ENCODE measurements at regions not wholly inside any gene's neighbourhood (a gene's known extent, or its start where the extent isn't known, plus 50 kb on each side); places are given as distances from the start of the nearest gene placed in this dataset.

DNA sequence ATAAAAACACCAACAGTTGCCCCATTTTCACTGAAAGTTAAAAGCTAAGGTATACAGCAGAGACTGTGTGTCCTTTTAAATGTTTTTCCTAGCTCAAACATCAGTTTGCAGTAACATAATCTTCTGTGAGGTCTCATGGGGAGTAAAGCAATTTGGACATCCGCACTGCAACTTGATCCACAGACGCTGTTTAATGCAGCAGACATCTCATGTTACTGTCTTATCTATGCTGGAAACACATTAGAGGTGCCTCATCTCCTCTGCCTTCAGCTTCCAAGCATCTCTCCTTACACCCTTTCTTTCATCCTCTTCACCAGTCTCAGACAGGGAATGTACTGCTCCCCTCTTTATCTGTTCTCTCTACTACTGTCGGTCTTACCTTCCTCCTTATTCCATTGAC, 53.7 kb upstream of the ATP11B start:
- DNase-seq (ENCODE audit: low read depth in 2 of 3, low spot score in 2 of 3), result no peak

DNA sequence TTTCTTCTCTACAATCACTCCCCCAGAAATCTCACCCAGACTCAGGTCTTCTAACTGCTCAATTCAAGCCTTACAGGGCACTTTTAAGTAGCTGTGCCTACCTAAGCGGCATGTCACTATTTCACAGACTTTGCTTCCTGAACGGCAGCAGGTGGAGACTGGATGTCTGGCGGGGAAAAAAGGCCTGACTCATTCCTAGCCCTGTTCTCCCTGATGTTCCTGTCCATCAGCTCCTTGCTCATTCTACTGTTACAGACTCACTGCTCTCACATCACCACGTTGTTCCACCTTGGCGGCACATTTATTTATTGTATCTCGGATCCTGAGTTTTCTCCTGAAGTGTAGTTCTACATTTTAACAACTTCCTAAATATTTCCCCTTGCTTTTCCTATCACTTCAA, 52.6 kb upstream of the ATP11B start:
- DNase-seq (ENCODE audit: low read depth in 2 of 3, low spot score in 2 of 3), result no peak

DNA sequence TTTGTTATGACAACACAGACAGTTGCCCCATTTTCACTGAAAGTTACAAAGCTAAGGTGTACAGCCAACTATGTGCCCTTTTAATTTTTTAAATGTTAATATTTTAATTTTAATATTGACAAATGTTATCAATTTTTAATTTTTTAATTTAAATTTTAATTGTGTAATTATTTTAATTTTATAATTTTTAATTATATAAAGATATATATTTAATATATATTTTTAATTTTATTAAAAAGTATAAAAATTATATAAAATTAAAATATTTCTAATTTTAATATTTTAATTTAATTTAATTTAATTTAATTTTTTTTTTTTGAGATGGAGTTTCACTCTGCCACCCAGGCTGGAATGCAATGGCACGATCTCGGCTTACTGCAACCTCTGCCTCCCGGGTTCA, 52.1 kb upstream of the ATP11B start:
- DNase-seq (ENCODE audit: low read depth in 2 of 3, low spot score in 2 of 3), result no peak
